Ovary (tissue), 7 donors: ENCODE measurements at regions not wholly inside any gene's neighbourhood (a gene's known extent, or its start where the extent isn't known, plus 50 kb on each side); places are given as distances from the start of the nearest gene placed in this dataset.

Experiments
- DNase-seq, 5 donors: peaks; one replicate each; pipeline ENCODE4 v3.0.0-alpha.2; 2019 to 2020
- H3K27ac ChIP-seq, 2 donors: fragments of 200-600 bp; one replicate each; pipeline versions ENCODE4 v1.5.1 to v1.8.0; 2019 to 2022
- H3K27me3 ChIP-seq: fragments of 200-600 bp; one replicate; pipeline ENCODE4 v1.8.0; 2022
- H3K36me3 ChIP-seq: fragments of 200-600 bp; sonication (generic); one replicate; pipeline ENCODE4 v1.5.1; 2019
- H3K4me1 ChIP-seq: one replicate; pipeline ENCODE4 v1.8.1; 2013; ENCODE audit warnings: mild to moderate bottlenecking, moderate library complexity; ENCODE audit not compliant: insufficient read depth
- H3K4me3 ChIP-seq: fragments of 200-600 bp; sonication (generic); one replicate; pipeline ENCODE4 v1.5.1; 2017
- H3K9me3 ChIP-seq, 2 donors: fragments of 200-600 bp in 1 of 2; sonication (generic) in 1 of 2; one replicate each; pipeline versions ENCODE4 v1.5.1 to v1.8.1; 2013 to 2019; ENCODE audit warnings: mild to moderate bottlenecking in 1 of 2, moderate library complexity in 1 of 2
- EP300 ChIP-seq: sonication (generic); formaldehyde crosslinking; IDR thresholded peaks from one replicate; pipeline ENCODE4 v1.6.1; 2017; ENCODE audit warnings: antibody characterized with exemption
- POLR2A ChIP-seq: fragments of 450-650 bp; IDR thresholded peaks from one replicate; pipeline ENCODE4 v1.6.1; 2017; ENCODE audit warnings: antibody characterized with exemption, mild to moderate bottlenecking, moderate library complexity
- WGBS, 3 donors: extraction: QIAGEN DNeasy Blood & Tissue Kit in 1 of 3; methylation state at CpG; one replicate each; pipeline versions ENCODE4 v1.1.5 to v1.1.7; 2013 to 2017; 5-methylcytosine and 5-hydroxymethylcytosine counted together
- intact Hi-C, 4 donors: fragments of 100-400 bp; cut with DNase I; formaldehyde crosslinking; loops; one replicate each; pipeline versions ENCODE4 v1.11.0 to v1.15.1; 2022 to 2023
- TF ChIP-seq, protein P1 (sequence below), 3 donors: fragments of 450-650 bp in 2 of 3; fragments of 200-600 bp in 1 of 3; IDR thresholded peaks; one replicate each; pipeline versions ENCODE4 v1.5.1 to v1.8.0; 2016 to 2022; ENCODE audit warnings: antibody characterized with exemption in 3 of 3, mild to moderate bottlenecking in 1 of 3
- donor health status: DM: no; HTN: no; CAD: no; lungs with moderate emphysema.
- donor health status: DM: no; HTN: no; CAD: no.
- donor health status: Bipolar disorder and iron deficiency.
- donor health status: DM: no; HTN: no; CAD: no.
- donor health status: DM: yes; HTN: yes; CAD: no.

DNA sequence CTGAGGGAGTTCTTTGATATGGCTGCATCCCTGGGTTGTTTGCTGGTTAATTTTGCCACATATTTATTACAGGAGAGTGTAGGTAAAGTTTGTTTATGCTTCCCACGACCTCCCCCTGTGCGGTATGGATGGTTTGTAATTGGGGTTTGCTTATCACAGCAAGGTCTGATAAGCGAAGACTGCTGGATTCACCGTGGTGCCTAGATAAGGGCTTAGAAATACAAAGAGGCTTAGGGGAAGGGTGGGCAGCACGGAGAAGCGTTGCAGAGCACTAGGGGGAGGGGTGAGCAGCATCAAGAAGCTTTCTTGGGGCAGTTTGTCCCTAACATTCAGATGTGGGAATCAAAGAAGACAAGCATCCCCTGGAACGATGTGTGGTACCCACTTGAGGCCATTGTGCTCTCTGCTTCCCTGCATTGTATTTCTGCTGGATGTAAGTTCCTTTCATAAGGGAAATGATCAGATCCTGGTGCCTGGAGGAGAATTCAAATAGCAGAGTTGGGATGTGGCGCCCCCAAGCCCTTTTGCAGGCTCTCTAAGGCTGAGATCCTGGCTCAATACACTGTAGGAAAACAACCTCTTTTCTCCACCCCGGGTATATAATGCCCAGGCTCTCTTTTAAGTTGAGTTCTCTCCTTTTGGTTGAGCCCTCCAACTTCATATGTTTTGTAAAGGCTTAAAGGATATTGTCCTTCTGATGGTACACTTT is 598.1 kb upstream of the ADGRL4 start:
- no peak for DNase-seq
- WGBS, 3 donors: 43 to 48% (median 48%) methylated on average over 9 of the region's 9 CpGs
- Histone ChIP-seq H3K27ac (no peak overlapping the region), H3K9me3 (no peaks in the 10 kb centered on the region), H3K27me3 (no peaks in the 10 kb centered on the region), H3K4me1 (no peaks in the 10 kb centered on the region), H3K4me3 (no peak overlapping the region), H3K36me3 (no peaks in the 10 kb centered on the region)
- intact Hi-C loops: no loop called here
- TF ChIP-seq, protein P1, sequence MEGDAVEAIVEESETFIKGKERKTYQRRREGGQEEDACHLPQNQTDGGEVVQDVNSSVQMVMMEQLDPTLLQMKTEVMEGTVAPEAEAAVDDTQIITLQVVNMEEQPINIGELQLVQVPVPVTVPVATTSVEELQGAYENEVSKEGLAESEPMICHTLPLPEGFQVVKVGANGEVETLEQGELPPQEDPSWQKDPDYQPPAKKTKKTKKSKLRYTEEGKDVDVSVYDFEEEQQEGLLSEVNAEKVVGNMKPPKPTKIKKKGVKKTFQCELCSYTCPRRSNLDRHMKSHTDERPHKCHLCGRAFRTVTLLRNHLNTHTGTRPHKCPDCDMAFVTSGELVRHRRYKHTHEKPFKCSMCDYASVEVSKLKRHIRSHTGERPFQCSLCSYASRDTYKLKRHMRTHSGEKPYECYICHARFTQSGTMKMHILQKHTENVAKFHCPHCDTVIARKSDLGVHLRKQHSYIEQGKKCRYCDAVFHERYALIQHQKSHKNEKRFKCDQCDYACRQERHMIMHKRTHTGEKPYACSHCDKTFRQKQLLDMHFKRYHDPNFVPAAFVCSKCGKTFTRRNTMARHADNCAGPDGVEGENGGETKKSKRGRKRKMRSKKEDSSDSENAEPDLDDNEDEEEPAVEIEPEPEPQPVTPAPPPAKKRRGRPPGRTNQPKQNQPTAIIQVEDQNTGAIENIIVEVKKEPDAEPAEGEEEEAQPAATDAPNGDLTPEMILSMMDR (IDR thresholded peaks at IDR 0.05): no peak
- TF ChIP-seq POLR2A (no peak), EP300 (no peak)

DNA sequence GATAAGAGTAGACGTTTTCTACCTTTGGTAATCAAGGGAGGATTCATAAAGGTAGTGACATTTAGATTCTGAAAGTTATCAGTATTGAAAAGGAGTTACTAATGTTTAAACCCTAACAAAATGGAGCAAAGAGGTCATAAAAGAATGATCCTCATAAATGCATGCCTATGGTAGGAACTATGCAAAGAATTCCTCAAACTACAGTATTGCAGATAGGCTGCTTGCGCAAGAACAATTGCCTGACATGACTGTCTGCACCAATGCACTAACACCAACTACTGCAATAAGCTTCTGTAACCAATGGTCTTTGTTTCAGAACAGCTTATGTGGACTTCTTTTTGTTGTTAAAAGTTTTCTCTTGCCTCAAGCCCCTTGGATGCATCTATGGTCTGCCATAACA is 597.3 kb upstream of the ADGRL4 start:
- no peaks in the 10 kb centered on the region for H3K4me1 ChIP-seq
- TF ChIP-seq POLR2A (no peak), EP300 (no peak)
- TF ChIP-seq, protein P1 (IDR thresholded peaks at IDR 0.05): no peak

DNA sequence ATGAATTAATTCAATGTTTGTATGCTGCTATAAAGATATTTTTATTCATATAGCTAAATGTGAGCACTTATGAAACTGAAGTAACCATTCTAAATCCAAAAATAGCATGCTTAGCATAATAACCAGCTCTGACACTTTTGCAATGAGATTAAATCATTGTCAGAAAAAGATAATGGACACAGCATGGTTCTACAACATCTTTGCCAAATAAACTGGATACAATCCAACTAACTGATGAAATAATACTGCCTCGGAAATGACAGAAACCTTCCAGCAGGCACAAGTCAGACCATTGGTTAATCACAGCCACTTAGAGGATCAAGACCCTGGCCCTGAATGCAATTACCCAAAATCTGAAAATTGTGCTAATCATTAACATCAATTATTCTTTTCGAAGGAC is 592.7 kb upstream of the ADGRL4 start:
- H3K36me3 ChIP-seq: no peaks in the 10 kb centered on the region
- TF ChIP-seq EP300 (no peak), POLR2A (no peak)
- TF ChIP-seq, protein P1 (IDR thresholded peaks at IDR 0.05): no peak
- DNase-seq: no peak
- no peak overlapping the region for H3K27ac ChIP-seq
- no peak overlapping the region for H3K4me3 ChIP-seq
- WGBS, 3 donors: 71 to 83% (median 80%) methylated on average over 2 of the region's 2 CpGs
- intact Hi-C loops: no loop called here
- no peaks in the 10 kb centered on the region for H3K4me1 ChIP-seq
- H3K27me3 ChIP-seq: no peaks in the 10 kb centered on the region
- H3K9me3 ChIP-seq: no peaks in the 10 kb centered on the region

More for the DNA sequence above, 597.3 kb upstream of the ADGRL4 start:
- no peak overlapping the region for H3K27ac ChIP-seq
- intact Hi-C loops: no loop called here
- H3K27me3 ChIP-seq: no peaks in the 10 kb centered on the region
- H3K9me3 ChIP-seq: no peaks in the 10 kb centered on the region
- H3K36me3 ChIP-seq: no peaks in the 10 kb centered on the region
- no peak for DNase-seq
- H3K4me3 ChIP-seq: no peak overlapping the region
- 69 to 81% (median 75%) methylated on average over 2 of the region's 2 CpGs for WGBS, 3 donors

DNA sequence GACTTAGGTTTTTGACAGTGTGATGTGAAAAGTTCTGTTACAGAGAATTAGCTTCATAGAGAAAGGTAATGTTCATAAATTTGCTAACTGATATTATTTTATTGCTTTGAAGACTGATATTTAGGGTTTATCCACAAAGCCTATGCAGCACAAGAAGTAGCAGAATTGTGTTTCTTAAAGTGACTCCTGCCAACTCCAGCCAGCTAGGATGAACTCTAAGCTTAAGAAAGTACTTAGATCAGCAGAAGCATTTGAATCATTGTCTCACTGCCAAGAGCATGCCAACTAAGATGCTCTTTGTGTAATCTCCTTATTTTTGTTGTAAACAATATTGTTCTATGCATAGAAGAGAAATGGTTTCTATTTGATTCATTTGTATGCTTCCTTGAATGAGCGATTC is 589.4 kb upstream of the ADGRL4 start:
- TF ChIP-seq POLR2A (no peak), EP300 (no peak)
- TF ChIP-seq, protein P1 (IDR thresholded peaks at IDR 0.05): no peak
- Histone ChIP-seq H3K9me3 (no peaks in the 10 kb centered on the region), H3K27me3 (no peaks in the 10 kb centered on the region), H3K4me3 (no peak overlapping the region), H3K27ac (no peak overlapping the region), H3K4me1 (no peaks in the 10 kb centered on the region), H3K36me3 (no peaks in the 10 kb centered on the region)
- DNase-seq: no peak
- 83 to 92% (median 87%) methylated on average over 1 of the region's 1 CpG for WGBS, 3 donors
- intact Hi-C loops: no loop called here
